Peyer's patch (tissue), 4 donors: ENCODE measurements at regions not wholly inside any gene's neighbourhood (a gene's known extent, or its start where the extent isn't known, plus 50 kb on each side); places are given as distances from the start of the nearest gene placed in this dataset.
"Not testable (repeated sequence)": the region's sequence is repeated elsewhere in the genome, so short reads cannot be mapped to it uniquely, and the experiment has no call there.

Experiments used
- CTCF ChIP-seq, 6 experiments: fragments of 450-650 bp in 4 of 6; fragments of 200-600 bp in 2 of 6; sonication (generic) in 1 of 6; IDR thresholded peaks; one replicate each; pipeline ENCODE4 v1.5.1; 2017 to 2019; ENCODE audit warnings: antibody characterized with exemption in 6 of 6, mild to moderate bottlenecking in 3 of 6, moderate library complexity in 1 of 6
- POLR2A ChIP-seq, 2 donors: fragments of 450-650 bp; IDR thresholded peaks; one replicate each; pipeline ENCODE4 v1.5.1; 2017; ENCODE audit warnings: antibody characterized with exemption in 2 of 2, mild to moderate bottlenecking in 2 of 2, moderate library complexity in 2 of 2

DNA sequence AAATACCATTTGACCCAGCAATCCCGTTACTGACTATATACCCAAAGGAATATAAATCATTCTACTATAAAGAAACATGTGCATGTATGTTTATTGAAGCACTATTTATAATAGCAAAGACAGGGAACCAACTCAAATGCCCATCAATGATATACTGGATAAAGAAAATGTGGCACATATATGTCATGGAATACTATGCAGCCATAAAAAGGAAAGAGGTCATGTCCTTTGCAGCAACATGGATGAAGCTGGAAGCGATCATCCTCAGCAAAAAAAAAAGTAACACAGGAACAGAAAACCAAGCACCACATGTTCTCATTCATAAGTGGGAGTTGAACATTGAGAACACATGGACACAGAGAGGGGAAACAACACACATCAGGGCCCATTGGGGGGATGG, 99.9 kb upstream of the THUMPD2 start:
- TF ChIP-seq CTCF, POLR2A (IDR thresholded peaks at IDR 0.05): not testable (repeated sequence)
